Heart right ventricle (tissue), 16 donors: ENCODE measurements at regions not wholly inside any gene's neighbourhood (a gene's known extent, or its start where the extent isn't known, plus 50 kb on each side); places are given as distances from the start of the nearest gene placed in this dataset.

Source experiments
- ATAC-seq, 8 donors: fragments of 200-7000 bp; cut with Tn5 transposase; one replicate each; pipeline ENCODE4 v1.9.1; 2020; ENCODE audit warnings: mild to moderate bottlenecking in 8 of 8, moderate library complexity in 8 of 8, moderate number of reproducible peaks in 1 of 8
- DNase-seq, 2 donors: peaks; one replicate each; pipeline ENCODE4 v3.0.0-alpha.2; 2020
- H3K27ac ChIP-seq, 10 donors: fragments of 200-600 bp; sonication (generic) in 2 of 10; one replicate each; pipeline versions ENCODE4 v1.5.0 to v1.8.0; 2020 to 2022; ENCODE audit warnings: mild to moderate bottlenecking in 3 of 10
- H3K27me3 ChIP-seq, 7 donors: fragments of 200-600 bp; one replicate each; pipeline ENCODE4 v1.8.0; 2021 to 2022; ENCODE audit warnings: mild to moderate bottlenecking in 2 of 7
- H3K36me3 ChIP-seq, 9 donors: fragments of 200-600 bp; sonication (generic) in 1 of 9; one replicate each; pipeline versions ENCODE4 v1.5.0 to v1.8.0; 2020 to 2022; ENCODE audit warnings: mild to moderate bottlenecking in 2 of 9
- H3K4me1 ChIP-seq, 9 donors: fragments of 200-600 bp; sonication (generic) in 1 of 9; one replicate each; pipeline versions ENCODE4 v1.5.0 to v1.8.0; 2020 to 2022; ENCODE audit warnings: mild to moderate bottlenecking in 4 of 9
- H3K4me3 ChIP-seq, 10 donors: fragments of 200-600 bp; sonication (generic) in 2 of 10; one replicate each; pipeline versions ENCODE4 v1.5.0 to v1.8.0; 2020 to 2022; ENCODE audit warnings: mild to moderate bottlenecking in 7 of 10, moderate library complexity in 2 of 10
- H3K9me3 ChIP-seq, 11 donors: fragments of 200-600 bp in 10 of 11; sonication (generic) in 2 of 11; one replicate each; pipeline versions ENCODE4 v1.5.0 to v1.8.0; 2013 to 2022; ENCODE audit warnings: mild to moderate bottlenecking in 2 of 11, control low read depth in 1 of 11, moderate library complexity in 1 of 11
- WGBS, 2 donors: extraction: QIAGEN DNeasy Blood & Tissue Kit; methylation state at CpG; one replicate each; pipeline ENCODE4 v1.1.7; 2013; ENCODE audit warnings: inconsistent platforms in 1 of 2; 5-methylcytosine and 5-hydroxymethylcytosine counted together
- intact Hi-C, 10 donors: fragments of 100-400 bp; cut with DNase I; formaldehyde crosslinking; loops; one replicate each; pipeline versions ENCODE4 v1.11.1 to v1.14.2; 2022
- TF ChIP-seq, protein P1 (sequence below), 9 donors: fragments of 200-600 bp; sonication (generic) in 2 of 9; IDR thresholded peaks; one replicate each; pipeline versions ENCODE4 v1.5.0 to v1.8.0; 2021 to 2022; ENCODE audit warnings: antibody characterized with exemption in 9 of 9, mild to moderate bottlenecking in 5 of 9, moderate library complexity in 1 of 9
- donor health status: Arrhythmogenic right ventricular cardiomyopathy.
- donor health status: ischemic (EF 13 %, LVEDD 7.1; RV severe dilation, severe dysfunction).
- donor health status: healthy with polysubstance abuse.
- donor health status: DM: no; HTN: yes; CAD: no.
- donor health status: DM: no; HTN: no; CAD: no.
- donor health status: ischemic (EF 25% LVEDD 6.9; RV normal size, moderate dysfunction).
- donor health status: ischemic (EF 25% LVEDD 5.7; RV mildly dilated, moderate dysfunction).
- donor health status: healthy.
- donor health status: DM: yes; HTN: yes; CAD: no.
- donor health status: Ischemic cardiomyopathy.
- donor health status: ischemic (EF 35%, LVEDD 5.7; RV mildly dilated, moderate dysfunction).
- donor health status: nonischemic (EF 11% LVEDD 7.7; RV severe dilation, severe dysfunction).
- donor health status: DM: yes; HTN: yes; CAD: no.
- donor health status: PGD.
- donor health status: ischemic (EF 29% LVEDD 5.4; RV normal size, mild dysfunction).
- donor health status: nonischemic (EF 23%, LVEDD 6.1; RV moderate dilation, normal function).

DNA sequence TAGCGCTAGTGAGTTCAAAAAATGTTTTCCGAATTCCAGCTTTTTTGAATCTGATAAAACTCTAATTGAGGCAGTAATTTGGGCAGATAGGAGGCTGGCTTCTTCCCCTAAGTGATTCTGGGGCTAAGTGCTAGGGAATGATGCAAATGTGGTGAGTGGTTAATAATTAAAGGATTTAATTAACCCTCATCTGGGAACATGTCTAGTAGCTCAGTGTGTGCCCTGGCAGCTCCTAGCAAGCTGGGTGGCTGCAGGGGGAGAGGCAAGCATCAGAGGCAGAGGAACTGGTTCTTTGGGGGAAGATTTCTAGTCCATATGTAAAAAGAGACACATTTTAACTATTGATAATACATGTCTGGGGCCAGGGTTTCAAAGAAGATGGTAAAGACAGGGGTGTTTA is 354.5 kb downstream of the WDR11 start:
- H3K9me3 ChIP-seq = no peaks in the 10 kb centered on the region
- H3K4me3 ChIP-seq = no peak overlapping the region
- intact Hi-C loops = no loop called here
- TF ChIP-seq, protein P1, sequence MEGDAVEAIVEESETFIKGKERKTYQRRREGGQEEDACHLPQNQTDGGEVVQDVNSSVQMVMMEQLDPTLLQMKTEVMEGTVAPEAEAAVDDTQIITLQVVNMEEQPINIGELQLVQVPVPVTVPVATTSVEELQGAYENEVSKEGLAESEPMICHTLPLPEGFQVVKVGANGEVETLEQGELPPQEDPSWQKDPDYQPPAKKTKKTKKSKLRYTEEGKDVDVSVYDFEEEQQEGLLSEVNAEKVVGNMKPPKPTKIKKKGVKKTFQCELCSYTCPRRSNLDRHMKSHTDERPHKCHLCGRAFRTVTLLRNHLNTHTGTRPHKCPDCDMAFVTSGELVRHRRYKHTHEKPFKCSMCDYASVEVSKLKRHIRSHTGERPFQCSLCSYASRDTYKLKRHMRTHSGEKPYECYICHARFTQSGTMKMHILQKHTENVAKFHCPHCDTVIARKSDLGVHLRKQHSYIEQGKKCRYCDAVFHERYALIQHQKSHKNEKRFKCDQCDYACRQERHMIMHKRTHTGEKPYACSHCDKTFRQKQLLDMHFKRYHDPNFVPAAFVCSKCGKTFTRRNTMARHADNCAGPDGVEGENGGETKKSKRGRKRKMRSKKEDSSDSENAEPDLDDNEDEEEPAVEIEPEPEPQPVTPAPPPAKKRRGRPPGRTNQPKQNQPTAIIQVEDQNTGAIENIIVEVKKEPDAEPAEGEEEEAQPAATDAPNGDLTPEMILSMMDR (IDR thresholded peaks at IDR 0.05) = no peak
- H3K27me3 ChIP-seq = peaks cover 0 to 9% (median 0%) of the 10 kb centered on the region in 7 donors
- 88% methylated on average over 2 of the region's 2 CpGs for WGBS, 2 donors
- no peak overlapping the region for H3K27ac ChIP-seq
- H3K4me1 ChIP-seq = no peaks in the 10 kb centered on the region
- no peak for ATAC-seq
- no peak for DNase-seq
- H3K36me3 ChIP-seq = no peaks in the 10 kb centered on the region

DNA sequence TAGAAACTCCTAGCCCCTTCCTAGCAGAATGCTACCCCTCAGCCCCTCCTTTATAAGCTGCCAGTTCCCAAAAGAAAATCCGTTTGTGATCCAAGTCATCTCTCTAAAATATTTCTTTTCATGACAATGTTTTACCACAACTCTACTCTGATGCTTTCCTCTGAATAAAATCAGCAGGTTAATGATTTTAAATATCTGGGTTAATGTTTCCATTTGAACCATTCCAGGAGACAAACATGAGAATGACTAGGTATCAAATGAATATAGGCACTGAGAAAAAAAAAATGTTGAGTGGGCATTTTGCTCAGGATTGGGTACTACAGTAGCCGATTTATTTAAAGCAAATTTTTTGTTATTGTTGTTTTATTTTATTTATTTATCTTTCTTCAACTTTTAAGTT is 360.3 kb downstream of the WDR11 start:
- DNase-seq = no peak
- H3K4me3 ChIP-seq = no peak overlapping the region
- no peaks in the 10 kb centered on the region for H3K36me3 ChIP-seq
- 78 to 79% methylated on average over 2 of the region's 2 CpGs for WGBS, 2 donors
- no peaks in the 10 kb centered on the region for H3K4me1 ChIP-seq
- H3K9me3 ChIP-seq = no peaks in the 10 kb centered on the region
- intact Hi-C loops = no loop called here
- TF ChIP-seq, protein P1 (IDR thresholded peaks at IDR 0.05) = no peak
- peaks cover 0 to 19% (median 0%) of the 10 kb centered on the region in 7 donors for H3K27me3 ChIP-seq
- H3K27ac ChIP-seq = no peak overlapping the region
- ATAC-seq = no peak

DNA sequence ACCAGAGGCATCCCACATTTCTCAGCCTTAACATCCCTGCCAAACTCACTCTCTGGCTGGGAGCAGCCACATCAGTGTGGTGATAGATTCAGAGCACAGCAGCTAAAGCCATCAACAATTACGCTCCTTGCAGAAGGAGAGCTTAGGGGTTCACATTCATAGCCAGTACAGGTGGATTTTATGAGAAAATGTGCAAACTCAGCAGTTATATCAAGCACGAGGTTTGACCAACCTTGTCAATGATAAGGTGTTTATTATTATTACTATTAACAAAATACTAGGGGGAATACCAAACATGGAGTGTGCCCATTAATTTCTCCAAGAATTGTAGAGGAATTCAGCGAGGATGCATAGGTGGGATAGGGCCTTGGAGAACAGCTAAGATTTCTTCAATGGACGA is 362.3 kb downstream of the WDR11 start:
- H3K36me3 ChIP-seq = no peaks in the 10 kb centered on the region
- no peak overlapping the region for H3K4me3 ChIP-seq
- H3K4me1 ChIP-seq = no peaks in the 10 kb centered on the region
- intact Hi-C loops = no loop called here
- TF ChIP-seq, protein P1 (IDR thresholded peaks at IDR 0.05) = no peak
- no peak for DNase-seq
- H3K9me3 ChIP-seq = no peaks in the 10 kb centered on the region
- no peak for ATAC-seq
- H3K27me3 ChIP-seq = peaks cover 0 to 19% (median 0%) of the 10 kb centered on the region in 7 donors
- no peak overlapping the region for H3K27ac ChIP-seq
- 87 to 91% methylated on average over 4 of the region's 4 CpGs for WGBS, 2 donors

DNA sequence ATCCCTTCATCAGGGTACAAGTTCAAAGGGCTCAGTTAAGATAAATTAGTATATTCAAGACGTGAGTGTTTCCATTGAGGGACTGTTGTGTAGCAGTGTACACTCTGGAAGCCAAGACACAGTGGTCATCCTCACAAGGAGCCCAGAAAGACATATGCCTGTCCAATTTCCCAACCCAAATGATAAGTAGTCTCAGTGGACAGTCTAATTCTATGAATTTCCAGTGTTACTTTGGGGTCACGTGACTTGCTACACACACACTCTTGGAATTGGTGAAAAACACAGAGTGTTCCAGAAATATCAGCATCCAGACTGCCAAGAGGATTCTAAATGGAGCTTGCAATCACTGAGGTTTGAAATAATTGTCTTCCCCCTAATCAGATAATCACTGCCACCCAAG is 365.1 kb downstream of the WDR11 start:
- Histone ChIP-seq H3K4me3 (no peak overlapping the region), H3K9me3 (no peaks in the 10 kb centered on the region), H3K36me3 (no peaks in the 10 kb centered on the region), H3K4me1 (no peaks in the 10 kb centered on the region), H3K27me3 (peaks cover 0 to 17% (median 0%) of the 10 kb centered on the region in 7 donors), H3K27ac (no peak overlapping the region)
- TF ChIP-seq, protein P1 (IDR thresholded peaks at IDR 0.05) = no peak
- WGBS, 2 donors = 48 to 81% methylated on average over 2 of the region's 2 CpGs
- DNase-seq (no peak), ATAC-seq (peak in 3 of 8 donors; percentile 37 to 56 (median 49))
- intact Hi-C loops = no loop called here
